Stimulated activated CD4-positive, alpha-beta T cell treated with anti-CD3 and anti-CD28 coated beads, Interleukin-4, amount 100 ng/mL, for 1 hour (primary cell): ENCODE measurements at regions not wholly inside any gene's neighbourhood (a gene's known extent, or its start where the extent isn't known, plus 50 kb on each side); places are given as distances from the start of the nearest gene placed in this dataset.
A peak's percentile ranks its signal among the peaks of the same experiment; 100 is the strongest.
"Not testable (repeated sequence)": the region's sequence is repeated elsewhere in the genome, so short reads cannot be mapped to it uniquely, and the experiment has no call there.

Experiments used
- DNase-seq: peaks from one replicate; pipeline ENCODE4 v3.0.0-alpha.2; 2020

DNA sequence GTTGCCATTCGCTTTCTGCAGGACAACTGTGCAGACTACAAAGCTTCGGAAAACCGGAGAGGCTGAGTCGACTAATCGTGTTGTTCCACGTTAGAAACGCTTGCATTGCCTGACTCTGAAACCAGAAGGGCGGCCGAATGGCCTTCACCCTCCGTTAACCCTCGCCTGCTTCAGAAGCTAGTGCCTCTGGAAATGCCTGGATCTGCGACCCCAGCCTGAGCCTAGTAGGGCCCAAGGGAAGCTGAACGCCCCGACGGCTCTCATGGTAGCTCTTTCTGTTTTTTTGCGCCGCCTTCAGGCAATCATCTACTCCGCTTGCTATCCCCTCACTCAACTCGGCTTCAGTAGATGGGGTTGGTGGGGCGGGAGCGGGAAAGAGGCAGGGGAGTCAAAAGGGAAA lies 117.3 kb downstream of the PPIAL4A start:
- DNase-seq = not testable (repeated sequence)

DNA sequence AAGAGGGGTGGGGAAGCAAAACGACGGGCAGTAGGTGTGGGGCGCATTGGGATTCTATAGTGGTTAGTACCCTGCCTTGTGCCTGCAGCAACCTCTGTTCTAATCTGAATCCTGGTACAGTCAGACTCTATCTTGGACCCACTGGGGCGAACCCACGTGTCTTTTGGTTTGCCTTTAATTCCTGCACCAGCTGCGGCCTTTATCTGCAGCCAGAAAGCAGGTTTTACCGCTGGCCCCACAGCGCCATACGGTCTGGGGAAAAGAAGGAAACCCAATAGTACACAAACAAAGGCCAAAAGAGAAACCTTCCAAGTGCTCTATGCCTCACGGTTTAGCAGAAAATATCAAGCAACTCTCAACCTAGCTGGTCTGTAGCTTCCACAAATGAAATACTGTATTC lies 118.2 kb downstream of the PPIAL4A start:
- not testable (repeated sequence) for DNase-seq

- not testable (repeated sequence) for DNase-seq
Measured at GRCh38 chr1:121008512-121009215, 119.1 kb downstream of the PPIAL4A start.

DNA sequence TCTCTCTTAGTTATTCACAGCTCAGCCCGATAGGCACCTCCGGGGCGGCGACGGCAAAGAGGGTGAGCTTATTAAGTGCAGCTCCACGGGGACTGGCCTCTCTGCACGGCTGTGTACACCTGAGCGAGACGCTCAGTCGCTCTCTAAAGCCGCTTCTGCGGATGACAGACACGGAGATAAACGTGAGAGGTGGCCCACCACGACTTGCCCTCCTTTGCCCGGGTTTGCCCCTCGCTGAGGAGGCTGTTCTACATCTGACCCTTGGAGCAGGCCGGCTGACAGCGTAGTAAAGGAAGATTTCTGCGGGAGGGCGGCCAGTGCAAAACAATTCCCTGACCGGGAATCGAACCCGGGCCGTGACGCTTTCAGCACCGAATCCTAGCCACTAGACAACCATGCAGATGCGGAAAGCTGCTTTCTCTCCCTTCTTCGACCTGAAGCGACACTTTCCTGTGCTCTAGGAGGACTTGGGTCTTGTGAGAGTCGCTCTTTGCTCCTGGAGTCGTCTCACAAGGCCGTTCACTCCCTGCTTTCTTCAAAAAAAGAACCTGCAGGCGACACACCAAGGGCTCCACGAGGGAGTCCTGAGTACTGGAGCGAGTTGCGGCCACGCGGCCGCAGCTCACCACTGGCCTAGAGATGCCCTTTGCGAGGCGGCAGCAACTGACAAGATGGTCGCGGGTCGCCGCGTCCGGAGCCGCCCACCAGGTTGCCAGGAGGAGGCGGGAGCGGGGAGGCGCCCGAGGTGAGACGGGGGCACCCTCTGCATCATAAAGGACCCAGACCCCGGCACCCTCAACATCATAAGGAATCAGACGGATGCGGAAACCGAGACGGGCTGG lies 119.9 kb downstream of the PPIAL4A start:
- DNase-seq = peak; percentile 51

DNA sequence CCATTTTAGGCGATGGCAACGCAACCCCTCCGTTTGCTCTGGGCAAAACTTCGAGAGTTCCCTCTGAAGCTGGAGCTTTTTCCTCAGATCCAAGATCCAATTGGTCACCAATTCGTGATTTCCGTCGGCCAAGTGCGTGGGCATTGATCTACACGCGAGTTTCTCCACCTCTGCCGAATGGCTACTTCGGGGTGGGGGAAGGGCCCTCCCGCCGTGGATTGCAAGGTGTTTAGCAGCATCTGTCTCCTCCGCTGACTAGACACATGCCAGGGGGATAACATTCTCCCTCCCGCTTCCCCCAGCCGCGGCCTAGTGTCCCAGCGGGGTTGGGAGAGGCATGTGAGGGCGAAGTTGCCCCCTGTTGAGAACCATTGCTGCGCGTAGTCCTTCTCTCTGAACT lies 120.6 kb downstream of the PPIAL4A start:
- not testable (repeated sequence) for DNase-seq

DNA sequence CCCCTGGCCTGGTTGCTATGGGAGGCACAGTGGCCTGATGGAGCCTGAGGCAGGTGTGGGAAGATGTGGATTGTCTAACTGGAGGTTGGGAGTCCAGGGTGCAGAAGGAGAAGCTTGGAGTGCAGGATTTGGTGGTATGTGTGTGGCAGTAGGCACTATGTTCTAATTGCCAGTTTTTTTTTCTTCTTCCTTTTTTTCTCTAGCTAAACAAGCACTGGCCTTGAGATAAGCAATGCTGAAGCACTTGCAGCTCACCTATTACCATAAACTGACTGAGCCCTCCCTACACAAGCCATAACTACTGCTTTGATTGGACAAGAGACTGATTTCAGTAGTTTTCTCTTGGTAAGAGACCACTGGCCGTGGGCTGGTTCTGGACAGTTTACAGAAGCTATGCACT lies 123.6 kb downstream of the PPIAL4A start:
- DNase-seq = not testable (repeated sequence)

GRCh38 chr1:121016182-121017028 lies 126.8 kb downstream of the PPIAL4A start:
- not testable (repeated sequence) for DNase-seq

GRCh38 chr1:121019715-121020349 lies 130.3 kb downstream of the PPIAL4A start:
- DNase-seq = not testable (repeated sequence)

DNA sequence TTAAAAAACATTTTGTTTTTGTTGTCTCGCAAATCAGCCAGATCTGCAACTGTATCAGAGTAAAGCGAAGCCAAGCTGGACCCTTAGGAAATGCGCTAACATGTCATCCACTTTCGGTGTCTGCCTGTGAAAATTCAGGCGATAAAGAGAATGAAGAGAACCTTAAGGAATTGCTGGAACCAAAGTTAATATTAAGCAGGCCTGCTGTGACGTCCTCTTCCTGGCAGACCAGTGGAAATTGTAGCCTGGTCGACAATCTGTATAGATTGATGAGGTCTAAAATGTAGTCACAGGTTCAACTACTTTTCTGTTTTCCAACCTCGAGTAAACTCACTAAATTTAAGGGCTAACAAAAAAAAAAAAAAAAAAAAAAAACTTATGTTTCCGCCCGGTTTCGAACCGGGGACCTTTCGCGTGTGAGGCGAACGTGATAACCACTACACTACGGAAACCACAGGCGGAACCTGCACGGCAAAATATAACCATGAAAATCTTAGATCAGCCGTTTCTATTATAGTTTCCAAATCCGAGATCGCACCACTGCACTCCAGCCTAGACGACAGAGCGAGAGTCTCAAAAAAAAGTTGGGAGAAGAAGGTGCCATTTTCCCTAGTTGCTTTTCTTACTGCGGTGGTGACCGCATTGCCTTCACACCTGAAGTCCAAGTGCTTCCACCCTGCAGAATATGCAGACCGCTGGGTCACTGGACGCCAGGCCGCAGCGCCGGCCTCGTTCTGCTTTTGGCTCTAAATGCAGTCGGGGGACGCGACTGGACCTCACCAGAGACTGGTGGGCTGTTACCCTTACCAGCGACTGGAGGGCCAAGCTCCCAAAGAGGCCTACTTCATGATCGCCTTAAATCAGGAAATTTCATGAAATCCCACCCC lies 131.0 kb downstream of the PPIAL4A start:
- not testable (repeated sequence) for DNase-seq

DNA sequence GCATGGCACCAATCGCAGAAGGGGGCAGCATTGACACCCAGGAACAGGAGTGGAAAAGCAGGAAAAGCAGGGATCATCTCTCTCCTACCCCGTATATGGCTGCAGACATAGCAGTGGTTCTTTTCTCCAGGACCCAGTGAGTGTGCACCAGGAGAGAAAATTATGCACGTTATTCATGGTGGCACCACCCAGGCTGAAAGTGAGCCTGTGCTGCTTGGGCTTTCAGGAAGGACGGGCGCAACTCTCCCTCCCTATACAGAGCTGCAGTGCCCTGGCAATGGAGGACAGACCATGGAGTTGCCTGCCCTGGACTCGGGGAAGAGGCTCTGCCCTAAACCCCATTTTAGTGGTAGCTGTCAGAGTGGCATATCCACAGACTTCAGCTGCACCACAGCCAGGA lies 132.1 kb downstream of the PPIAL4A start:
- not testable (repeated sequence) for DNase-seq

- not testable (repeated sequence) for DNase-seq
Measured at GRCh38 chr1:121032878-121033494, 143.4 kb downstream of the PPIAL4A start.

- not testable (repeated sequence) for DNase-seq
Measured at GRCh38 chr1:121036792-121037191, 147.2 kb downstream of the PPIAL4A start.

- DNase-seq = not testable (repeated sequence)
Measured at GRCh38 chr1:121040974-121041373, 143.2 kb downstream of the FAM72B start.

DNA sequence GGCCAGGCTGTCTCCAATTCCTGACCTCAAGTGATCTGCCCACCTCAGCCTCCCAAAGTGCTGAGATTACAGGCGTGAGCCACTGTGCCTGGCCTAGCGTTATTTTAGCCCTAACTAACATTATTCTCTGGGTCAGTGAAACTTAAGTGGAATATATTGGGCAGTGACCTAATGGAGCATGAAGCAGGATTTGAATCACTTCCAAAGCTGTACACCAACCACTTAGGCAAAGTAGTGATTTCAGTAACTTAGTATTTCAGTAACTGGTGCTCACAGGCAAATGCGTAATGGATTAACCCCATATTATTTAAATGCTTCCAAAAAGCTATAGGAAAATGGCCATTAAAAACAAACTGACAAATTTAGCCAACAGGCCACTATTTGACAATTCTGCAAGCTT lies 142.6 kb downstream of the FAM72B start:
- not testable (repeated sequence) for DNase-seq

DNA sequence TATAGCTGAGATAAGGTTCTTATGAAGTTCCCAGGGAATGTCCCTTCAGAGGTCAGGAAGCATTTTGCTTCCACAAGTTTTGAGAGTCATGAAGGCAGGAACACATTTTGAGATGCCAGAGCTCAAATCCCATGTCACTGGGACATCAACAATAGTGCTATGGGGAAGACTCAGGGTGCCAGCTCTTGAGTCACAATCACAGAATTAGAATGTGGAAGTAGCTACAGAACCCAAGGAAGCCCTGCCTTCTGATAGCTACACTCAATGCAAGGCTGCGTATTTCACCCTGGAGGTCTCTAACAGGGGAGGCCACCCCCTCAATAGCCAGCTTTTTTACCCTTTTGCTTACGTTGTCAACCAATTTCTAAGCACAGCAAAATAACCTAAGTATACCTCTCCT lies 141.3 kb downstream of the FAM72B start:
- DNase-seq = not testable (repeated sequence)

GRCh38 chr1:121048293-121048752 lies 135.8 kb downstream of the FAM72B start:
- DNase-seq = peak; percentile 17

GRCh38 chr1:121048769-121049443 lies 135.2 kb downstream of the FAM72B start:
- DNase-seq = not testable (repeated sequence)

GRCh38 chr1:121050097-121050496 lies 134.0 kb downstream of the FAM72B start:
- DNase-seq = not testable (repeated sequence)

GRCh38 chr1:121051161-121051790 lies 132.9 kb downstream of the FAM72B start:
- DNase-seq = not testable (repeated sequence)
